H1 (cell line): ENCODE measurements at regions not wholly inside any gene's neighbourhood (a gene's known extent, or its start where the extent isn't known, plus 50 kb on each side); places are given as distances from the start of the nearest gene placed in this dataset.

ENCODE experiments used
- CTCF ChIA-PET: fragments of 300-600 bp; sonication (Branson Sonifier 250); formaldehyde crosslinking; loops from one replicate; lab custom pipeline; 2021; ENCODE audit not compliant: partially characterized antibody; lab: Charles Lee
- POLR2A ChIA-PET: fragments of 300-600 bp; sonication (Branson Sonifier 250); formaldehyde crosslinking; loops from one replicate; lab custom pipeline; 2021; ENCODE audit warnings: inconsistent platforms; ENCODE audit not compliant: partially characterized antibody; lab: Charles Lee
- DNase-seq, 2 experiments: peaks; one replicate each; pipeline versions ENCODE4 v3.0.0 to v3.0.0-alpha.2; 2010 to 2022; ENCODE audit warnings: low spot score in 2 of 2, low read depth in 1 of 2, mixed read lengths in 1 of 2
- FAIRE-seq: peaks from 2 replicates; lab custom pipeline; 2011; peaks lifted over from hg19 to GRCh38; lab: Jason Lieb, UNC
- H2AFZ ChIP-seq: 2 replicates; pipeline ENCODE4 v1.8.1; 2012; ENCODE audit warnings: low read length, inconsistent platforms
- H2AK5ac ChIP-seq: 2 replicates; pipeline ENCODE4 v1.6.1; 2013; ENCODE audit warnings: low read depth, low read length
- H2BK120ac ChIP-seq: replicated peaks from 2 replicates; pipeline ENCODE3; 2013; ENCODE audit warnings: low read depth, low read length, inconsistent platforms
- H2BK12ac ChIP-seq: 2 replicates; pipeline ENCODE4 v1.6.1; 2013; ENCODE audit warnings: low read depth, low read length
- H2BK15ac ChIP-seq: 2 replicates; pipeline ENCODE4 v1.6.1; 2013; ENCODE audit warnings: low read length
- H2BK20ac ChIP-seq: 2 replicates; pipeline ENCODE4 v1.6.1; 2013; ENCODE audit warnings: low read length
- H2BK5ac ChIP-seq: 2 replicates; pipeline ENCODE4 v1.6.1; 2013; ENCODE audit warnings: low read depth, low read length
- H3K14ac ChIP-seq: 2 replicates; pipeline ENCODE4 v1.6.1; 2013; ENCODE audit warnings: inconsistent platforms; ENCODE audit not compliant: insufficient read length
- H3K18ac ChIP-seq: 2 replicates; pipeline ENCODE4 v1.6.1; 2013; ENCODE audit warnings: low read length; ENCODE audit errors: extremely low read depth
- H3K23ac ChIP-seq: 2 replicates; pipeline ENCODE4 v1.6.1; 2013; ENCODE audit warnings: inconsistent platforms; ENCODE audit not compliant: insufficient read length
- H3K23me2 ChIP-seq: 2 replicates; pipeline ENCODE4 v1.6.1; 2013; ENCODE audit warnings: low read depth, low read length
- H3K27ac ChIP-seq: 2 replicates; pipeline ENCODE4 v1.6.1; 2011; ENCODE audit warnings: low read depth, low read length, inconsistent platforms
- H3K27me3 ChIP-seq, 4 experiments: replicated peaks in 1 of 4; 1 replicate in 1 of 4; 2 replicates in 3 of 4; pipeline versions ENCODE4 v1.6.1 to v1.8.1; 2011 to 2013; ENCODE audit warnings: low read length in 3 of 4, mild to moderate bottlenecking in 3 of 4, inconsistent platforms in 2 of 4, mixed read lengths in 2 of 4, moderate library complexity in 1 of 4; ENCODE audit not compliant: control insufficient read depth in 3 of 4, insufficient read depth in 3 of 4; ENCODE audit errors: extremely low read depth in 1 of 4
- H3K36me3 ChIP-seq, 4 experiments: 2 replicates each; pipeline versions ENCODE4 v1.6.1 to v1.8.1; 2011 to 2013; ENCODE audit warnings: mild to moderate bottlenecking in 4 of 4, low read length in 3 of 4, moderate library complexity in 2 of 4, control low read depth in 1 of 4, inconsistent platforms in 1 of 4; ENCODE audit not compliant: insufficient read depth in 4 of 4, control insufficient read depth in 2 of 4
- H3K4ac ChIP-seq: replicated peaks from 2 replicates; pipeline ENCODE3; 2013; ENCODE audit warnings: low read length, low read depth, mixed read lengths, inconsistent platforms; ENCODE audit not compliant: insufficient read length
- H3K4me1 ChIP-seq, 4 experiments: replicated peaks in 1 of 4; 1 replicate in 1 of 4; 2 replicates in 3 of 4; pipeline versions ENCODE4 v1.6.1 to v1.8.1; 2011 to 2013; ENCODE audit warnings: low read length in 3 of 4, inconsistent platforms in 2 of 4, mixed read lengths in 1 of 4; ENCODE audit not compliant: insufficient read depth in 4 of 4, control insufficient read depth in 3 of 4
- H3K4me2 ChIP-seq, 2 experiments: 2 replicates each; pipeline versions ENCODE4 v1.6.1 to v1.8.1; 2011 to 2013; ENCODE audit warnings: low read depth in 2 of 2, low read length in 2 of 2, control low read depth in 1 of 2, inconsistent platforms in 1 of 2, mild to moderate bottlenecking in 1 of 2; ENCODE audit not compliant: insufficient read depth in 1 of 2
- H3K4me3 ChIP-seq, 4 experiments: fragments of 200-600, 300-600 bp in 1 of 4; sonication (generic), shearing (Covaris generic), sonication (Bioruptor Twin) in 1 of 4; 2 replicates each; pipeline versions ENCODE4 v1.5.1 to v1.8.1; 2011 to 2016; ENCODE audit warnings: low read length in 4 of 4, low read depth in 3 of 4, control low read depth in 2 of 4, inconsistent platforms in 2 of 4, mild to moderate bottlenecking in 2 of 4, mixed read lengths in 1 of 4, moderate library complexity in 1 of 4; ENCODE audit not compliant: insufficient read depth in 2 of 4; ENCODE audit errors: extremely low read depth in 1 of 4
- H3K56ac ChIP-seq: replicated peaks from 2 replicates; pipeline ENCODE3; 2013; ENCODE audit warnings: low read depth, mild to moderate bottlenecking, mixed read lengths, low read length, inconsistent platforms; ENCODE audit not compliant: insufficient read length
- H3K79me1 ChIP-seq: 2 replicates; pipeline ENCODE4 v1.6.1; 2013; ENCODE audit warnings: low read depth, low read length, control low read depth
- H3K79me2 ChIP-seq, 2 experiments: 2 replicates each; pipeline versions ENCODE4 v1.6.1 to v1.8.1; 2012 to 2013; ENCODE audit warnings: low read length in 2 of 2, mild to moderate bottlenecking in 2 of 2, inconsistent platforms in 1 of 2; ENCODE audit not compliant: insufficient read depth in 2 of 2, control insufficient read depth in 1 of 2
- H3K9ac ChIP-seq, 4 experiments: replicated peaks in 1 of 4; 1 replicate in 1 of 4; 2 replicates in 3 of 4; pipeline versions ENCODE4 v1.6.1 to v1.8.1; 2011 to 2013; ENCODE audit warnings: low read depth in 3 of 4, low read length in 3 of 4, control low read depth in 2 of 4, mild to moderate bottlenecking in 2 of 4, moderate library complexity in 2 of 4, inconsistent platforms in 1 of 4; ENCODE audit errors: extremely low read depth in 1 of 4
- H3K9me3 ChIP-seq, 2 experiments: 2 replicates each; pipeline versions ENCODE4 v1.6.1 to v1.8.1; 2012 to 2013; ENCODE audit warnings: mild to moderate bottlenecking in 2 of 2, moderate library complexity in 2 of 2, control low read depth in 1 of 2, inconsistent platforms in 1 of 2, low read depth in 1 of 2, low read length in 1 of 2, mixed read lengths in 1 of 2; ENCODE audit not compliant: insufficient read depth in 2 of 2
- H4K20me1 ChIP-seq, 2 experiments: replicated peaks in 1 of 2; 2 replicates each; pipeline versions ENCODE3 to v1.8.1; 2011 to 2013; ENCODE audit warnings: inconsistent platforms in 2 of 2, low read length in 2 of 2, mild to moderate bottlenecking in 1 of 2; ENCODE audit not compliant: insufficient read depth in 2 of 2, control insufficient read depth in 1 of 2
- H4K5ac ChIP-seq: 2 replicates; pipeline ENCODE4 v1.6.1; 2013; ENCODE audit warnings: low read length, low read depth, mixed read lengths, inconsistent platforms; ENCODE audit not compliant: insufficient read length
- H4K8ac ChIP-seq: 2 replicates; pipeline ENCODE4 v1.8.0; 2013; ENCODE audit warnings: mild to moderate bottlenecking, moderate library complexity, low read length, inconsistent platforms; ENCODE audit not compliant: insufficient read depth; ENCODE audit errors: extremely low read depth
- H4K91ac ChIP-seq: replicated peaks from 2 replicates; pipeline ENCODE3; 2013; ENCODE audit warnings: low read length, mixed read lengths, inconsistent platforms; ENCODE audit not compliant: insufficient read length
- BACH1 ChIP-seq: IDR thresholded peaks from 2 replicates; pipeline ENCODE4 v1.6.1; 2012; ENCODE audit warnings: low read length, improper control_type of control experiment
- EZH2 ChIP-seq: fragments of 200-600 bp; sonication (generic); IDR thresholded peaks from 2 replicates; pipeline ENCODE4 v1.7.1; 2012; ENCODE audit warnings: low read depth, mild to moderate bottlenecking, moderate library complexity, low read length, inconsistent platforms; ENCODE audit not compliant: severe bottlenecking
- FOSL1 ChIP-seq: IDR thresholded peaks from 2 replicates; pipeline ENCODE4 v1.6.1; 2011; ENCODE audit warnings: mild to moderate bottlenecking, low read depth, low read length, moderate library complexity; ENCODE audit not compliant: insufficient read depth
- GTF2F1 ChIP-seq: IDR thresholded peaks from 2 replicates; pipeline ENCODE4 v1.6.1; 2012; ENCODE audit warnings: low read depth, low read length, improper control_type of control experiment, borderline replicate concordance
- SAP30 ChIP-seq: fragments of 300-600 bp; sonication (generic); IDR thresholded peaks from 2 replicates; pipeline ENCODE4 v1.7.1; 2012; ENCODE audit warnings: low read length, moderate library complexity, mild to moderate bottlenecking, inconsistent platforms; ENCODE audit not compliant: insufficient read depth, insufficient replicate concordance
- SIN3A ChIP-seq, 2 experiments: IDR thresholded peaks in 1 of 2; conservative IDR thresholded peaks in 1 of 2; 2 replicates each; pipeline ENCODE4 v1.6.1; 2011 to 2012; ENCODE audit warnings: low read length in 2 of 2, improper control_type of control experiment in 1 of 2, low read depth in 1 of 2, mild to moderate bottlenecking in 1 of 2
- SP4 ChIP-seq: IDR thresholded peaks from 2 replicates; pipeline ENCODE4 v1.6.1; 2012; ENCODE audit warnings: low read length, inconsistent platforms
- YY1 ChIP-seq: IDR thresholded peaks from 2 replicates; pipeline ENCODE4 v1.6.1; 2011; ENCODE audit warnings: low read depth, mild to moderate bottlenecking, low read length
- WGBS, 2 experiments: shearing (Covaris generic) in 1 of 2; methylation state at CpG; one replicate each; pipeline versions ENCODE4 v1.1.6 to v1.1.7; 2013 to 2015; ENCODE audit warnings: low lambda C conversion rate in 2 of 2, mixed read lengths in 2 of 2, inconsistent platforms in 1 of 2, low coverage in 1 of 2, missing lambda C conversion rate in 1 of 2; ENCODE audit not compliant: insufficient replicate concordance in 2 of 2, insufficient coverage in 1 of 2, insufficient read length in 1 of 2; ENCODE audit errors: extremely low coverage in 1 of 2, missing lambda C conversion rate in 1 of 2; 5-methylcytosine and 5-hydroxymethylcytosine counted together

DNA sequence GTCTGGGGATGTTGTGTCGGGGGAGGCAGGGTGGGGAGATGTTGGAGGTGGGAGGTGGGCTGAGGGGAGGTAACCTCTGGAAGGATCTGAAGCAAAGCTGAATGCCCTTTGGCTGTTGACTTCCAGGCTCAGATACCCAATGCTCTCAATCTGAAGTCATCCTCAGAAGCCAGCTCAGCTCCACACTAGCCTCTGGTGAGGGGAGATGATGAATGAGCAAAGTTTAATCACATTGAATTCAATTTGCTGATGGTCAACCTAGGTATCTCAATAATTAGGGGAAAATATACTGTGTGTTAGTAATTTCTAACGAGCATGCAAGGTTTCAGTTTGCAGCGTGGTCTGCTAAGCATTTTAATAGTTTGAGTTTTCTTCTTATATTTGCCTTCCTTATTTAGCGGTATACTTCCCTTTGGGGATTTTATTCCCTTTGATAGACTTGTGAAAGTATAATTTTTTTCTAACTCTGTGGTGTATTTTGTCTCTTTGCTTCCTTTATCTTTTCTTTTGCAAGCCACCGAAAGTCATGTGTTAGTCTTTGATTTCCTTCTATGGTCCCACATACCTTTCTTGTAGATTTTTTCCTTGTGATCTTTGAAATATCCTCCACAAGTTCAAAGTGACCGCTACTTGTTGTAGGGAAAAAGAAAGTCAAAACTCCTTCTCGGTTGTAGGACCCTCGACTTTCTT lies 146.3 kb upstream of the LEF1 start:
- Histone ChIP-seq H2BK15ac (no peak overlapping the region), H2BK120ac (no peak overlapping the region), H3K9me3 (peaks cover 0 to 6% of the 10 kb centered on the region in 2 experiments; a peak in 2 of 4 replicates), H2AFZ (no peak overlapping the region), H3K79me1 (no peaks in the 10 kb centered on the region), H3K56ac (no peak overlapping the region), H3K79me2 (no peaks in the 10 kb centered on the region), H3K23me2 (no peaks in the 10 kb centered on the region; the same call in 1 of the 2 replicates), H3K9ac (no peak overlapping the region), H3K4me2 (no peak overlapping the region), H3K14ac (no peak overlapping the region), H3K4me3 (no peak overlapping the region), H4K8ac (no peak overlapping the region), H3K27ac (no peak overlapping the region), H2AK5ac (no peak overlapping the region), H4K5ac (no peak overlapping the region), H3K36me3 (no peaks in the 10 kb centered on the region), H4K91ac (no peak overlapping the region), H4K20me1 (no peaks in the 10 kb centered on the region), H3K4ac (no peak overlapping the region), H3K18ac (no peak overlapping the region), H2BK20ac (no peak overlapping the region), H3K27me3 (no peaks in the 10 kb centered on the region), H2BK12ac (no peak overlapping the region), H3K23ac (no peak overlapping the region), H3K4me1 (peaks cover 0 to 3% (median 0%) of the 10 kb centered on the region in 4 experiments; a peak in 1 of 7 replicates), H2BK5ac (no peak overlapping the region)
- FAIRE-seq (no peak), DNase-seq (no peak)
- 84% methylated on average over 8 of the region's 8 CpGs; no CpG with 5 or more reads in 1 of the 2 experiments for WGBS, 2 experiments
- TF ChIP-seq YY1: no peak
- no peak for TF ChIP-seq SP4
- no peak for TF ChIP-seq SAP30
- TF ChIP-seq BACH1: no peak
- no peak for TF ChIP-seq GTF2F1
- no peak for TF ChIP-seq EZH2
- no peak for TF ChIP-seq SIN3A (conservative IDR thresholded peaks at IDR 0.05 in 1 of 2, IDR thresholded peaks at IDR 0.05 in 1 of 2; ENCODE audit: low read depth in 1 of 2, low read length in 2 of 2)
- no peak for TF ChIP-seq FOSL1
- ChIA-PET CTCF (interaction anchor here (0.6 kb wide), 1 partner anchor 178 kb away, joined by 3 read pairs; no protein-coding TSS in a partner anchor), POLR2A (no interaction called here)
